ENCODE measurements at regions not wholly inside any gene's neighbourhood (a gene's known extent, or its start where the extent isn't known, plus 50 kb on each side); places are given as distances from the start of the nearest gene placed in this dataset.

GRCh38 chrX:42260854-42261253, 337.5 kb upstream of the CASK start:
- 71% methylated on average over 1 of the region's 1 CpG for WGBS (ENCODE audit: insufficient coverage)
- no peaks in the 10 kb centered on the region for H3K4me1 ChIP-seq (ENCODE audit: control extremely low read depth in 1 of 4, control insufficient read depth in 4 of 4, insufficient read depth in 4 of 4, low read length in 3 of 4)
- H3K27me3 ChIP-seq (replicated peaks in 2 of 5; ENCODE audit: control insufficient read depth in 4 of 5, insufficient read depth in 5 of 5, low read length in 4 of 5) = no peaks in the 10 kb centered on the region
- ChIA-PET POLR2A (no interaction called here), CTCF (no interaction called here)
- H3K27ac ChIP-seq (ENCODE audit: insufficient read depth in 1 of 2, low read depth in 1 of 2, low read length in 2 of 2, poor library complexity in 1 of 2, severe bottlenecking in 2 of 2) = no peak overlapping the region
- H3K4me3 ChIP-seq (ENCODE audit: control insufficient read depth in 1 of 7, extremely low read depth in 1 of 7, insufficient read depth in 4 of 7, low read depth in 2 of 7, low read length in 6 of 7) = no peak overlapping the region
- DNase-seq = no peak
- H3K9me3 ChIP-seq (ENCODE audit: control extremely low read depth in 1 of 5, control insufficient read depth in 4 of 5, insufficient read depth in 2 of 5, low read depth in 1 of 5, low read length in 4 of 5) = no peaks in the 10 kb centered on the region
- H3K36me3 ChIP-seq (ENCODE audit: control insufficient read depth in 4 of 4, insufficient read depth in 4 of 4, low read length in 3 of 4) = no peaks in the 10 kb centered on the region

DNA sequence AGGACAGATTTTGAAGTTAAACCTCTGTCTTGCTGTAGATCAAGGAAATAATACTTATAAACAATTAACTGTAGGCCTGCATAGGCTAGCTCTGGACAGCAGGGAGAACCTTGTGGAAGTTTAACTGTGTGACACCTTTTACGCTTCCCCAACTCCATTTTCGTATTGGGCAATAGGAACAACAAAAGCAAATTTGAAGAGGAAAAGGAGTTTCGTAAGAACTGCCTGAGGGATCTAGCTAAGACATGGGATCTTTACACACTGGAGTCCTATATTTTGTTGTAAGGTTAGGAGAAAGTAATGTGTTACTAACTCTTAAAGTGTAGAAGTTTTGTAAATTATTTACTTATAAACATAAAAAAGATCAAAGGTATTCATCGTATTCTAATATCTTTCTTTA, 324.9 kb upstream of the CASK start:
- POLR2A ChIA-PET = no interaction called here
- DNase-seq = no peak

DNA sequence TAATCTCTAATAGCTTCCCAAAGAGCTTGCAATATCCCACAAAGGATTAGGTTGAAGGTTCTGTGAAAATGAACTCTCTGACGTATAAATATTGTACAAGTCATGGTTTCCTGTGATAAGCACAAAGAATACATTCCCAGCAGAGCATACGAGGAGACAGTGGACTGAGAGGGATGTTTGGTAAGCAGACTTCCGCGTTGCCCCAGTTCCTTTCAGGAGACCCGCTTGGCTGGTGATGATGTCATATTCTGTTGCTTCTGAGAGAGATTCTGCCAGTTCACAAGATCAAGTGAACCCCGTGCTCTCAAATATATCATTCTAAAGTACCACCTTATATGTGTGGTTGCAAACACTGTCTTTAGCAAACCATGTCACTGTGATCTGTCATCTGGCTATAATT, 323.9 kb upstream of the CASK start:
- no peaks in the 10 kb centered on the region for H3K36me3 ChIP-seq (ENCODE audit: control insufficient read depth in 4 of 4, insufficient read depth in 4 of 4, low read length in 3 of 4)
- no peaks in the 10 kb centered on the region for H3K4me1 ChIP-seq (ENCODE audit: control extremely low read depth in 1 of 4, control insufficient read depth in 4 of 4, insufficient read depth in 4 of 4, low read length in 3 of 4)
- no peaks in the 10 kb centered on the region for H3K9me3 ChIP-seq (ENCODE audit: control extremely low read depth in 1 of 5, control insufficient read depth in 4 of 5, insufficient read depth in 2 of 5, low read depth in 1 of 5, low read length in 4 of 5)
- WGBS (ENCODE audit: insufficient coverage) = 67% methylated on average over 1 of the region's 6 CpGs
- peak; percentile 0 to 5 (median 3) for DNase-seq
- CTCF ChIA-PET = no interaction called here
- no peak overlapping the region for H3K27ac ChIP-seq (ENCODE audit: insufficient read depth in 1 of 2, low read depth in 1 of 2, low read length in 2 of 2, poor library complexity in 1 of 2, severe bottlenecking in 2 of 2)
- H3K4me3 ChIP-seq (ENCODE audit: control insufficient read depth in 1 of 7, extremely low read depth in 1 of 7, insufficient read depth in 4 of 7, low read depth in 2 of 7, low read length in 6 of 7) = peak overlapping the region in 2 of 7 experiments; percentile 50 to 55
- POLR2A ChIA-PET = no interaction called here
- peaks cover 0 to 2% (median 0%) of the 10 kb centered on the region in 5 experiments for H3K27me3 ChIP-seq (replicated peaks in 2 of 5; ENCODE audit: control insufficient read depth in 4 of 5, insufficient read depth in 5 of 5, low read length in 4 of 5)

More for the DNA sequence above, 324.9 kb upstream of the CASK start:
- WGBS (ENCODE audit: insufficient coverage) = 93% methylated on average over 3 of the region's 4 CpGs
- Histone ChIP-seq H3K9me3 (ENCODE audit: control extremely low read depth in 1 of 5, control insufficient read depth in 4 of 5, insufficient read depth in 2 of 5, low read depth in 1 of 5, low read length in 4 of 5) (no peaks in the 10 kb centered on the region), H3K27ac (ENCODE audit: insufficient read depth in 1 of 2, low read depth in 1 of 2, low read length in 2 of 2, poor library complexity in 1 of 2, severe bottlenecking in 2 of 2) (no peak overlapping the region), H3K27me3 (replicated peaks in 2 of 5; ENCODE audit: control insufficient read depth in 4 of 5, insufficient read depth in 5 of 5, low read length in 4 of 5) (peaks cover 0 to 2% (median 0%) of the 10 kb centered on the region in 5 experiments), H3K36me3 (ENCODE audit: control insufficient read depth in 4 of 4, insufficient read depth in 4 of 4, low read length in 3 of 4) (no peaks in the 10 kb centered on the region), H3K4me3 (ENCODE audit: control insufficient read depth in 1 of 7, extremely low read depth in 1 of 7, insufficient read depth in 4 of 7, low read depth in 2 of 7, low read length in 6 of 7) (no peak overlapping the region), H3K4me1 (ENCODE audit: control extremely low read depth in 1 of 4, control insufficient read depth in 4 of 4, insufficient read depth in 4 of 4, low read length in 3 of 4) (no peaks in the 10 kb centered on the region)
- CTCF ChIA-PET = no interaction called here

DNA sequence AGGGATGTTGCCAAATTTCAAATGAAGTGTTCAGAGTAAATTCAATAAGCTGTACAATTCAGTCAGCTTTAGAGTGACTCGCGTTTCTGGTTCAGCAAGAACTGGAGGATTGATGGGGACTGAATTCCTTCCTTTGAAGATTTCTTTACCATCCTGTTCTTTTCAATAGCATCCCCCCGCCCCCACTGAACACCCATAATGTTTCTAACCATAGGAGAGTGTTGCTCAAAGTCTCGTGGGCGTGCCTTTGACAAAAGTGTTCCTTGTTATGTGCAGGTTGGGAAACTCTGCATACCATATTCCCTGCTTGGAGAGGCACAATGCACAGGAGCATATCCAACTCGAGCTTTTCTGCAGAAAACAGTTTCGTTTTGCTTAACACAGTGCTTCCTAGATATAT, 323.5 kb upstream of the CASK start:
- Histone ChIP-seq H3K4me3 (ENCODE audit: control insufficient read depth in 1 of 7, extremely low read depth in 1 of 7, insufficient read depth in 4 of 7, low read depth in 2 of 7, low read length in 6 of 7) (peak overlapping the region in 2 of 7 experiments; percentile 50 to 55), H3K27me3 (replicated peaks in 2 of 5; ENCODE audit: control insufficient read depth in 4 of 5, insufficient read depth in 5 of 5, low read length in 4 of 5) (peaks cover 0 to 6% (median 0%) of the 10 kb centered on the region in 5 experiments), H3K27ac (ENCODE audit: insufficient read depth in 1 of 2, low read depth in 1 of 2, low read length in 2 of 2, poor library complexity in 1 of 2, severe bottlenecking in 2 of 2) (no peak overlapping the region), H3K4me1 (ENCODE audit: control extremely low read depth in 1 of 4, control insufficient read depth in 4 of 4, insufficient read depth in 4 of 4, low read length in 3 of 4) (no peaks in the 10 kb centered on the region), H3K9me3 (ENCODE audit: control extremely low read depth in 1 of 5, control insufficient read depth in 4 of 5, insufficient read depth in 2 of 5, low read depth in 1 of 5, low read length in 4 of 5) (no peaks in the 10 kb centered on the region), H3K36me3 (ENCODE audit: control insufficient read depth in 4 of 4, insufficient read depth in 4 of 4, low read length in 3 of 4) (no peaks in the 10 kb centered on the region)
- DNase-seq = no peak
- CTCF ChIA-PET = no interaction called here
- 46% methylated on average over 6 of the region's 7 CpGs for WGBS (ENCODE audit: insufficient coverage)
- POLR2A ChIA-PET = no interaction called here

GRCh38 chrX:42242004-42242403, 318.6 kb upstream of the CASK start:
- POLR2A ChIA-PET = no interaction called here
- WGBS (ENCODE audit: insufficient coverage) = 90% methylated on average over 4 of the region's 6 CpGs
- CTCF ChIA-PET = no interaction called here
- Histone ChIP-seq H3K4me1 (ENCODE audit: control extremely low read depth in 1 of 4, control insufficient read depth in 4 of 4, insufficient read depth in 4 of 4, low read length in 3 of 4) (no peaks in the 10 kb centered on the region), H3K9me3 (ENCODE audit: control extremely low read depth in 1 of 5, control insufficient read depth in 4 of 5, insufficient read depth in 2 of 5, low read depth in 1 of 5, low read length in 4 of 5) (peaks cover 0 to 3% (median 0%) of the 10 kb centered on the region in 5 experiments), H3K36me3 (ENCODE audit: control insufficient read depth in 4 of 4, insufficient read depth in 4 of 4, low read length in 3 of 4) (no peaks in the 10 kb centered on the region), H3K27ac (ENCODE audit: insufficient read depth in 1 of 2, low read depth in 1 of 2, low read length in 2 of 2, poor library complexity in 1 of 2, severe bottlenecking in 2 of 2) (no peak overlapping the region), H3K4me3 (ENCODE audit: control insufficient read depth in 1 of 7, extremely low read depth in 1 of 7, insufficient read depth in 4 of 7, low read depth in 2 of 7, low read length in 6 of 7) (no peak overlapping the region), H3K27me3 (replicated peaks in 2 of 5; ENCODE audit: control insufficient read depth in 4 of 5, insufficient read depth in 5 of 5, low read length in 4 of 5) (peaks cover 0 to 3% (median 0%) of the 10 kb centered on the region in 5 experiments)
- no peak for DNase-seq

DNA sequence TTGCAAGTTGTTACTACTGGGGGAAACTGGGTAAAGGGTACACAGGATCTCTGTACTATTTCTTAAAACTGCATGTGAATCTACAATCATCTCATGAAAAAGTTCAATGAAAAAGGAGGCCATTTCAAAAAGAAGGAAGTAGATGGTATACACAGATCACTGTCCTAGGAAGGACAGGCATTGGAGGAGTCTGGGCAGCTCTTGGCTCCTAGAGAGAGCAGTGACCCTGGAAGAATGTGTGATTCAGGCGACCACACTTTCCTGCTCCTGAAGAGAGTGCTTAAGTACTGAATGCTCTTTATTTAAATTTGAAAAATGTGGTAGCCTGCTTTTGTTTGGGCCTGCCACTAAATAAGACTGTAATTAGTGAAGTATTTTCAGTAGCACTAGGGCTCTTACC, 318.1 kb upstream of the CASK start:
- peaks cover 0 to 3% (median 0%) of the 10 kb centered on the region in 5 experiments for H3K9me3 ChIP-seq (ENCODE audit: control extremely low read depth in 1 of 5, control insufficient read depth in 4 of 5, insufficient read depth in 2 of 5, low read depth in 1 of 5, low read length in 4 of 5)
- peaks cover 0 to 3% (median 0%) of the 10 kb centered on the region in 5 experiments for H3K27me3 ChIP-seq (replicated peaks in 2 of 5; ENCODE audit: control insufficient read depth in 4 of 5, insufficient read depth in 5 of 5, low read length in 4 of 5)
- POLR2A ChIA-PET = no interaction called here
- no peak overlapping the region for H3K4me3 ChIP-seq (ENCODE audit: control insufficient read depth in 1 of 7, extremely low read depth in 1 of 7, insufficient read depth in 4 of 7, low read depth in 2 of 7, low read length in 6 of 7)
- no peak for DNase-seq
- no peaks in the 10 kb centered on the region for H3K4me1 ChIP-seq (ENCODE audit: control extremely low read depth in 1 of 4, control insufficient read depth in 4 of 4, insufficient read depth in 4 of 4, low read length in 3 of 4)
- WGBS (ENCODE audit: insufficient coverage) = 40% methylated on average over 1 of the region's 1 CpG
- H3K27ac ChIP-seq (ENCODE audit: insufficient read depth in 1 of 2, low read depth in 1 of 2, low read length in 2 of 2, poor library complexity in 1 of 2, severe bottlenecking in 2 of 2) = no peak overlapping the region
- no peaks in the 10 kb centered on the region for H3K36me3 ChIP-seq (ENCODE audit: control insufficient read depth in 4 of 4, insufficient read depth in 4 of 4, low read length in 3 of 4)
- CTCF ChIA-PET = no interaction called here

DNA sequence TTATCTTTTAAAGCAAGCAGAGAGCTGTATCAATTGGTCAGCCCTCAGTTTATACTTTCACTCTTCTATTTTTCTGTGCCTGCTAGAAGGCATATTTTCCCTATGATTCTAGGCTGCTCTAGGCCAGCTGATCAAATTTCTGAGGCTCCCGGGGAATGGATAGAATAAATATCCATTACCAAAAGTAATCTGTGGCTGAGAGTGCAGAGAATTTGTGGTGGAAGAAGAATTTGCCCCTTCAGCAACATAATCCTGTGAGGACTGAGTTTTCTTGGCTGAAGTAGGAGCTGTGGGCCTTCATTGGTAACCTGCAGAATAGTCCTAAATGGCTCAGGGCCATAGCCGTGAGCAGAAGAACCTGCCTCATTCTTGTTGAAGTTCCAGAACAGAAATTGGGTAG, 314.6 kb upstream of the CASK start:
- no peaks in the 10 kb centered on the region for H3K36me3 ChIP-seq (ENCODE audit: control insufficient read depth in 4 of 4, insufficient read depth in 4 of 4, low read length in 3 of 4)
- DNase-seq = no peak
- no peaks in the 10 kb centered on the region for H3K4me1 ChIP-seq (ENCODE audit: control extremely low read depth in 1 of 4, control insufficient read depth in 4 of 4, insufficient read depth in 4 of 4, low read length in 3 of 4)
- no peak overlapping the region for H3K27ac ChIP-seq (ENCODE audit: insufficient read depth in 1 of 2, low read depth in 1 of 2, low read length in 2 of 2, poor library complexity in 1 of 2, severe bottlenecking in 2 of 2)
- no peak overlapping the region for H3K4me3 ChIP-seq (ENCODE audit: control insufficient read depth in 1 of 7, extremely low read depth in 1 of 7, insufficient read depth in 4 of 7, low read depth in 2 of 7, low read length in 6 of 7)
- peaks cover 0 to 3% (median 0%) of the 10 kb centered on the region in 5 experiments for H3K9me3 ChIP-seq (ENCODE audit: control extremely low read depth in 1 of 5, control insufficient read depth in 4 of 5, insufficient read depth in 2 of 5, low read depth in 1 of 5, low read length in 4 of 5)
- peaks cover 0 to 3% (median 0%) of the 10 kb centered on the region in 5 experiments for H3K27me3 ChIP-seq (replicated peaks in 2 of 5; ENCODE audit: control insufficient read depth in 4 of 5, insufficient read depth in 5 of 5, low read length in 4 of 5)
- CTCF ChIA-PET = no interaction called here
- 100% methylated on average over 1 of the region's 2 CpGs for WGBS (ENCODE audit: insufficient coverage)
- POLR2A ChIA-PET = no interaction called here

Data from common myeloid progenitor, CD34-positive (primary cell).